Lower lobe of right lung (tissue), 2 donors: ENCODE measurements at regions not wholly inside any gene's neighbourhood (a gene's known extent, or its start where the extent isn't known, plus 50 kb on each side); places are given as distances from the start of the nearest gene placed in this dataset.

Experiments used
- ATAC-seq, 2 donors: fragments of 200-7000 bp; cut with Tn5 transposase; one replicate each; pipeline ENCODE4 v1.9.1; 2020 to 2022; ENCODE audit warnings: mild to moderate bottlenecking in 2 of 2, moderate library complexity in 2 of 2
- DNase-seq: peaks from one replicate; pipeline ENCODE4 v3.0.0-alpha.2; 2020
- H3K27ac ChIP-seq: fragments of 200-600 bp; one replicate; pipeline ENCODE4 v1.8.0; 2022
- H3K27me3 ChIP-seq: fragments of 200-600 bp; one replicate; pipeline ENCODE4 v1.8.0; 2022; ENCODE audit warnings: low read depth
- H3K36me3 ChIP-seq: fragments of 200-600 bp; one replicate; pipeline ENCODE4 v1.8.0; 2022; ENCODE audit warnings: mild to moderate bottlenecking
- H3K4me1 ChIP-seq: fragments of 200-600 bp; one replicate; pipeline ENCODE4 v1.8.0; 2022
- H3K4me3 ChIP-seq: fragments of 200-600 bp; one replicate; pipeline ENCODE4 v1.8.0; 2022; ENCODE audit warnings: mild to moderate bottlenecking
- H3K9me3 ChIP-seq: fragments of 200-600 bp; one replicate; pipeline ENCODE4 v1.8.0; 2022
- intact Hi-C: fragments of 100-400 bp; cut with DNase I; formaldehyde crosslinking; loops from one replicate; pipeline ENCODE4 v1.11.0; 2022
- TF ChIP-seq, protein P1 (sequence below): fragments of 200-600 bp; IDR thresholded peaks from one replicate; pipeline ENCODE4 v1.8.0; 2022; ENCODE audit warnings: antibody characterized with exemption, mild to moderate bottlenecking
- donor health status: DM: no; HTN: yes; CAD: no; lungs with severe emphysema.

DNA sequence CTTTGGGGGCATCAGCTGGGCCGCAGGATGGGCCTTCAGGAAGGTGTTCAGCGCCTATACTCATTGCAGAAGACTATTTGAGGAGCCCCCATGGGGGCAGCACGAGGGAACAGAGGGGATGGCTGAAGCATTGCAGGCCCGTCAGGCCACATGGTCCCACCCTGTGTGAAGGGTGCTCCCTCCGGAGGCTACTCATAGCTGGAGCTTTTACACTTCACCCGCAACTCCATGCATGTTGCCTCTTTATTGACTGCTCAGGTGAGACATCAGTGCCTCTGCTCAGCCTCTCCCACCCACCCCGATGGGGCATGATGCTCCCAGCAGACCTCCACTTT is 1500.9 kb downstream of the TBC1D22A start:
- intact Hi-C loops: no loop called here
- Histone ChIP-seq H3K9me3 (no peaks in the 10 kb centered on the region), H3K27me3 (no peaks in the 10 kb centered on the region), H3K36me3 (no peaks in the 10 kb centered on the region), H3K4me3 (no peak overlapping the region), H3K4me1 (peaks cover 4% of the 10 kb centered on the region), H3K27ac (no peak overlapping the region)
- TF ChIP-seq, protein P1, sequence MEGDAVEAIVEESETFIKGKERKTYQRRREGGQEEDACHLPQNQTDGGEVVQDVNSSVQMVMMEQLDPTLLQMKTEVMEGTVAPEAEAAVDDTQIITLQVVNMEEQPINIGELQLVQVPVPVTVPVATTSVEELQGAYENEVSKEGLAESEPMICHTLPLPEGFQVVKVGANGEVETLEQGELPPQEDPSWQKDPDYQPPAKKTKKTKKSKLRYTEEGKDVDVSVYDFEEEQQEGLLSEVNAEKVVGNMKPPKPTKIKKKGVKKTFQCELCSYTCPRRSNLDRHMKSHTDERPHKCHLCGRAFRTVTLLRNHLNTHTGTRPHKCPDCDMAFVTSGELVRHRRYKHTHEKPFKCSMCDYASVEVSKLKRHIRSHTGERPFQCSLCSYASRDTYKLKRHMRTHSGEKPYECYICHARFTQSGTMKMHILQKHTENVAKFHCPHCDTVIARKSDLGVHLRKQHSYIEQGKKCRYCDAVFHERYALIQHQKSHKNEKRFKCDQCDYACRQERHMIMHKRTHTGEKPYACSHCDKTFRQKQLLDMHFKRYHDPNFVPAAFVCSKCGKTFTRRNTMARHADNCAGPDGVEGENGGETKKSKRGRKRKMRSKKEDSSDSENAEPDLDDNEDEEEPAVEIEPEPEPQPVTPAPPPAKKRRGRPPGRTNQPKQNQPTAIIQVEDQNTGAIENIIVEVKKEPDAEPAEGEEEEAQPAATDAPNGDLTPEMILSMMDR: no peak
- DNase-seq (no peak), ATAC-seq (no peak)

DNA sequence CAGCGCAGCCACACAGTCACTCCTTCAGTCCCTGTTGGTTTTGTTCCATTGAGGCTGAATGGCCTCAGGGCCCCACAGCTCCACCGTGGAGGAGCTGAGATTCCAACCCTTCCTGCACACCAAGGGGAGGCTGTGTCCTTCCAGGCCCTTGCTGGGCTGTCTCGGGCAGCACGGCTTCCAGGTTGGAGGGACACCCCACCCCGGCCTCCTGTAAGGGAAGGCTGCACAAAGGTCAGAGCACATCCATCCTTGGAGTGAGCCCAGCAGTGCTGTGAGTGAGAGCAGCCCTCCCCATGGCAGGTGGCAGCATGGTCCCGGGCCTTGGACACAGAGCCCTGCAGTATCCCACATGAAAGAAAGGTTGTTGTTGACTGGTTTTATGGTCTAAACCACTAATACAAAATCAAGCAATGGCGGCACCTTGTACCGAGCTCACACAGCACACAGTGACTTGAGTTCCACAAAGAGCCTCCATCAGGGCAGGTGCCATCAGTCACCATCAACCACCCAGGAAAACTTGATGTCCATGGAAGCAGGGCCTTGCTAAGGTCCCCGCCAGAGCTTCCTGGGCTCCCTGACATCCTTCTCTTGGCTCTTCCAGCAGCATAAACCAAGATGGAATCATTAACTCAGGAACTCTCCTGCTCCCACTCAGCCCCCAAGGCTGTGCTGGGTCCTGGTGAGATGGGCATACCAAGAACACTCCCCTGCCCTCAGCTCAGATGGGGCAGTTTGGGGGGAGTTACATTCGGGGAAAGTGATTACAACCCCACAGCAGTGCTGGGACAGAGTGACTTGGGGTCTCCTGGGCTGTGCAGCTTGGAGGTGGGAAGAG is 1500.4 kb downstream of the TBC1D22A start:
- Histone ChIP-seq H3K4me3 (no peak overlapping the region), H3K4me1 (peaks cover 9% of the 10 kb centered on the region), H3K27ac (no peak overlapping the region), H3K36me3 (no peaks in the 10 kb centered on the region), H3K9me3 (no peaks in the 10 kb centered on the region), H3K27me3 (no peaks in the 10 kb centered on the region)
- ATAC-seq (no peak), DNase-seq (no peak)
- TF ChIP-seq, protein P1: no peak
- intact Hi-C loops: no loop called here

DNA sequence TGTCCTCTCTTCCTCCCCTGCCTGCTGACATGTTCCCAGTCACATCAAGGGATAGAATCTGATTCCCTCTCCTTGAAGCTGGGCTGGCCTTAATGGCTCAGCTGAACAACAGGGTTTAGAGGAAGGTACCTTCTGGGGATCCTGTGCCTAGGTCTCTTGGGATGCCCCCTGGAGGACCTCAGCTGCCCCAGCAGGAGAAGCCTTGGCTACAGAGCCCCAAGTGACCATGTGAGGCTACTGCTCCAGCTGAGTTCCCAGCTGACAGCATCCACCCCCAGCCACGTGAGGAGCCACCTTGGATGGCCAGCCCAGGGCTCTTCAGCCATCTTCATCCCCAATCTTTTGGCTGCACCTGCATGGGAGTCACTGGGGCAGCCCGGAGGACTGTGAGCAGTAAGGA is 1499.3 kb downstream of the TBC1D22A start:
- peaks cover 16% of the 10 kb centered on the region for H3K4me1 ChIP-seq
- H3K27me3 ChIP-seq: no peaks in the 10 kb centered on the region
- H3K27ac ChIP-seq: no peak overlapping the region
- no peaks in the 10 kb centered on the region for H3K36me3 ChIP-seq
- no peak overlapping the region for H3K4me3 ChIP-seq
- TF ChIP-seq, protein P1: no peak
- DNase-seq (no peak), ATAC-seq (no peak)
- H3K9me3 ChIP-seq: no peaks in the 10 kb centered on the region
- intact Hi-C loops: no loop called here

DNA sequence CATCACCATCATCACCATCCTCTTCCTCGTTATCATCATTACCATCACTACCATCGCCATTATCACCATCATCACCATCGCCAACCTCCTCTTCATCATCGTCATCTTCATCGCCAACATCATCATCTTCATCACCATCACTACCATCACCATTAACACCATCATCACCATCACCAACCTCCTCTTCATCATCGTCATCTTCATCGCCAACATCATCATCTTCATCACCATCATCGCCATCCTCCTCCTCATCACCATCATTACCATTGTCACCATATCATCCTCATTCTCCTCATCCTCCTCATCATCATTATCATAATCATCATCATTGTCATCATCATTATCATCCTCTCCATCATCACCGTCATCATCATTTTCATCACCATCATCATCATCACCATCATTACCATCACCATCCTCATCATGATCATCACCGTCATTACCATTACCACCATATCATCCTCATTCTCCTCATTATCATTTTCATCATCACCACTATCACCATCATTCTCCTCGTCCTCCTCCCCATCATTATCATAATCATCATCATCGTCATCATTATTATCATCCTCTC is 1498.7 kb downstream of the TBC1D22A start:
- TF ChIP-seq, protein P1: no peak
- Histone ChIP-seq H3K36me3 (no peaks in the 10 kb centered on the region), H3K27ac (no peak overlapping the region), H3K4me3 (no peak overlapping the region), H3K9me3 (no peaks in the 10 kb centered on the region), H3K4me1 (peaks cover 16% of the 10 kb centered on the region), H3K27me3 (no peaks in the 10 kb centered on the region)
- intact Hi-C loops: no loop called here
- ATAC-seq: no peak
- no peak for DNase-seq

DNA sequence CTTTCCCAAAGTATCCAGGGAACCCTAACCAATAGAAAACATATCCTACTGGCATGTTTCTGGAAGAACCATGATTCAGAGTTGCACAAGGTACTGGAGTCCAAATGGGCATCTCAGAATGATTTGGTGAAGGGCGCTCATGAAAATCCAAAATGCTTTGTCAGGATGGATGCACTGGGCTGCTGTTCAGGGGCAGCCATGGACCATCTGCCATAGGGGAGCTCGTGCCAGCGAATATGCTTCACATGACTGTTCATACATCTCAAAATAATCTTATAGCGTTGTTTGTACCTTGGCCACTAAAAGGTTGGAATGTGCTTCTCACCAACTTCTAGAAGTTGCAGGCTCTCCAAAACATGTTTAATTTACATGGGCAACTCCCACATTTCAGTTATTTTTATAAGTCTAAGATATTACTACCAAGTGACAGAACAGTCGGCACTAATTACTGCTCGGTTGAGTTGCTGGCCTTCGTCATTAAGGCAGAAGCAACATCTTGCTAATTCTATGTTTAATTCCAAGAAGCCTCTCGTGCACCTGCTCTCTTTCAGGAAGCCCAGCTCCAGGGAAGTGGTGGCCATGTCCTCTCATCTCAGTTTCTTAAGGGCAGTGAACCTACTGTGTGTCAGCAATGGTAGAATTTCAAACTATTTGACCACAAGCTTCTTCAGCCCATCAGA is 1497.7 kb downstream of the TBC1D22A start:
- ATAC-seq: no peak
- peaks cover 4% of the 10 kb centered on the region for H3K27me3 ChIP-seq
- no peaks in the 10 kb centered on the region for H3K9me3 ChIP-seq
- no peak overlapping the region for H3K27ac ChIP-seq
- TF ChIP-seq, protein P1: no peak
- H3K36me3 ChIP-seq: no peaks in the 10 kb centered on the region
- DNase-seq: no peak
- H3K4me1 ChIP-seq: peaks cover 17% of the 10 kb centered on the region
- no peak overlapping the region for H3K4me3 ChIP-seq
- intact Hi-C loops: no loop called here
